Endothelial cell of hepatic sinusoid (primary cell): ENCODE measurements at regions not wholly inside any gene's neighbourhood (a gene's known extent, or its start where the extent isn't known, plus 50 kb on each side); places are given as distances from the start of the nearest gene placed in this dataset.

Experiments
- in situ Hi-C: cut with HindIII; loops from 2 replicates; pipeline ENCODE4 v1.10.0; 2017; ENCODE audit warnings: low sequenced_read_pairs

DNA sequence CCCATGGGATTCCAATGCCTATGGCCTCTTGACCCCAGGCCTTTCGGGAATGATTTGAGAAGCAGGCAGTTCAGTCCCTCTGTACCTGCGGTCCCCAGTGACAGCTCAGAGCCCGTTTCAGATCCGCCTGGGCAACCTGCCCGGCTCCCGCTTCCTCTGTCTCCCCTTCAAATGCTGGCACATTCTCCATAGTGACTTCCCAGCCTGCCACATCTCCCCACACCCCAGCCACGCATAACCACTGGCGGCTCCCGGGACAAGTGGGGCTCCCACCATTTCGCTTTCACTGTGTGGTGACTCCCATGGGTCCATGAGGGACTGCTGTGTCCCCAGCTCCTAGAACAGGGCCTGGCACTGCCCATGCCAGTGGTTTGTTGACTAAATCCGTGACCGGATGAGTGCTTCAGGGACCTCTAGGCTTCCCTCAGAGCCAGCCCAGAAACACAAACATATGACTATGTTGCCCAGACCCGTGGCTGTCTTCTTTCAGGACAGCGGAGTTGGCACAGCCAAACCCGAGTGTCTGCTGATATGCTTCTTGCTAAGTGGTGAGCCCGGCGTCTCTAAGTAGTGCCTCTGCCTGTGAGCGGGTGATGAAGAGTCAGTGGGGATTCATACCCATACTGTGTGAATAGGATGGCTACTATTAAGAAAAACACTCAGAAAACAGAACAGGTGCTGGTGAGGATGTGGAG, 91.2 kb downstream of the GLI2 start:
- in situ Hi-C loops = no loop called here

GRCh38 chr2:120828066-120828465, 92.4 kb downstream of the GLI2 start:
- in situ Hi-C loops = no loop called here

GRCh38 chr2:120828829-120829632, 93.4 kb downstream of the GLI2 start:
- in situ Hi-C loops = no loop called here

DNA sequence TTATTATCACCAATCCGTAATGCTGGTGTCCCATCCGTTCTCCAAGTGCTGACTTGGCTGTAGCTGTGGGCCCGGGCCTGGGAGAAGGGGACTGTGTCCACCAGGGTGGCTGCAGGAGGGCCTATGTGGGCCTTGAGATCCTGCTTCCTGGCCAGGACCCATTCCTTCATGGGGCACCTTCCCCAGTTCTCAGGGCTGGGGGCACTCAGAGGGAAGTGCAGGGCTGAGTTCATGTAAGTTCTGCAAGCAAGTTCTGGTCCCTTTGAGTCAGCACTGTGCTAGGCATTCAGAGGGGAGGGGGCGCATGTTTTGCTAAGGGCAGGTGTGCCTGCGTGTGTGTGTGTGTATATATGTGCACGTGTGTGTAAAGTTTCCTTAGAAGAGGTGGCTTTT, 94.0 kb downstream of the GLI2 start:
- in situ Hi-C loops = no loop called here

DNA sequence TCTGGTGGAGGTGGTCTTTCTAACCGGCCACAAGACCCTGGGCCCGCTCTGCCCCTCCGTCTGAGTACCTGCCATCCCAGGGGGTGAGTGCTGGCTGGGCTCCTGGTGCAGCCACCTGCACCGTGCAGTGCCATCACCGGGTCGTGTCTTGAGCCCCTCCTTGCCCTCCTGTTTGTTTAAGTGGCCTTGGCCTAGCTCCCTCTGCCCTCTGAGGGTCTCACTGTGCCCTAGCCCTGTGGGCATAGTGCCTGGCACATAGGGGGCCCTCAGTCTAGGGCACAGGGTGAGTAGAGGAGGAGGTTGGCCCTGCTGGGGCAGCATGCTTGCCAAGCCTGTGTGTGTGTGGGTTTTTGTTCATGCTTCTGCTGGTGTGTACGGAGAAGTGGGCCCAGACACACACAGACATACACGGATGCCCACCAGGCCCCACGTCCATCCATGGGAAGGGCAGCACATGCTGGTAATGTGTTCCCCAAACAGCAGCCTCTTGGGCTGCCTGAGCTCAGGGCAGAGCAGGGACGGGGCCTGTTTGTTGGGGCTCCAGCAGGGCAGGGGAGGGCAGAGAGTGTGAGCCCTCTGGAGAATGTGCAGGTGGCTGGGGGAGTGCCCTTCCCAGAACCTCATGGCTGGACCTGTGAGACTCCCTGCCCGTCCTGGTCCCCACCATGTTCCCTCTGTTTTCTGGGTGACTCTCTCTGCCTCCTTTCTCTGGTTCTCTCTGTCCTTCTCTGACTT, 94.6 kb downstream of the GLI2 start:
- in situ Hi-C loops = no loop called here

- in situ Hi-C loops = no loop called here
Measured at GRCh38 chr2:120831086-120831485, 95.4 kb downstream of the GLI2 start.

DNA sequence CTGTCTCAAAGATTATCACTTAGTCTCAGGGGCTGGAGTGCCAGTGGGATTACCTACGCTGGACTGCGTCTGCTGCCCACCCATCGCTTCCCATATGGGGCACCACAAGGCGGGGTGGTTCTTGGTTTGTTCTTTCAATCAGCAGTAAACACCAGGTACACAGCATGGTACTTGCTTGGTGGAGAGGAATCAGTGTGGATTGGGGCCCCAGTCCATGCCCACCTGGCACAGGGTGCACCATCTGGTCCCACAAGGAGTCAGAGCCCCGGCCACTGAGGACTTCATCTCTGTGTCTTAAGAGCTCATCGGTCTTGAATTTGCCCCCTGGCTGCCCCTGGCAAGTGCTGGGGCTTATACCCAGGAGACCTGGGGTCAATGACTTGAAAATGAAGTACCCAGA, 96.2 kb downstream of the GLI2 start:
- in situ Hi-C loops = no loop called here

DNA sequence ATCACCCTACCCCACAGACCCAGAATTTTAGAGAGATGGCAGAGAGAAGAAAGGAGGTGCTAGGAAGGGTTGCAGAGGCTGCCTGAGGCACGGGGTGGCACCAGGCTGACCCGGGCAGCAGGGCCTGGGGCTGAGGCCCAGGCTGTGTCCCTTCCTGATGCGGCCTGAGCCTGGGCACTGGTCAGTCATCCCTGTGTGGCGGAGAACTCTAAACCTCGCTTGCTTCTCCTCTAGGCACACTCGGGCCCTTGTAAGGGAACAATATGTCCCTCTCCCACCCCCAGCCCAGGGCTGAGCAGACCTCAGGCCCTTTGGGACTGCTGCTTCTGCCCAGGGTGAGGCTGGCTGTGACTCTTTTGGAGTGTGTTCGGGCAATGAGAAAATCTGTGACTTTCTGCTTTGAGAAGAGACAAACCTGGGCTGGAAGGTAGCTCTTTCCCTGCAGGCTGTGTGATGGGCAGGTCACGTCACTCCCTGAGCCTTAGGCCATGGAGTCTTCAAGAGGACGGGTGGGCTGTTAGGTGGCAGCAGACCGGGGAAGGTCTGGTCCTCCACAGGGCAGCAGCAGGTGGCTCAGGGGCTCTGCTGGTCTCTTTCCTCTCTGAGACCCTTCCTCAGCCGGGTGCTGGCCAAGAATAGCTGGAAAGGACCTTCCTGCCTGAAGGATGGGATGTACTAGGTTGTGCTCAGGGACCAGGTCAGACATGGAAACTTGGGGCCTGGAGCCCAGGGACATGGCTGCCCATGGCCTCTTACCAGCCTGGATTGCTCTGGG, 96.8 kb downstream of the GLI2 start:
- in situ Hi-C loops = no loop called here

DNA sequence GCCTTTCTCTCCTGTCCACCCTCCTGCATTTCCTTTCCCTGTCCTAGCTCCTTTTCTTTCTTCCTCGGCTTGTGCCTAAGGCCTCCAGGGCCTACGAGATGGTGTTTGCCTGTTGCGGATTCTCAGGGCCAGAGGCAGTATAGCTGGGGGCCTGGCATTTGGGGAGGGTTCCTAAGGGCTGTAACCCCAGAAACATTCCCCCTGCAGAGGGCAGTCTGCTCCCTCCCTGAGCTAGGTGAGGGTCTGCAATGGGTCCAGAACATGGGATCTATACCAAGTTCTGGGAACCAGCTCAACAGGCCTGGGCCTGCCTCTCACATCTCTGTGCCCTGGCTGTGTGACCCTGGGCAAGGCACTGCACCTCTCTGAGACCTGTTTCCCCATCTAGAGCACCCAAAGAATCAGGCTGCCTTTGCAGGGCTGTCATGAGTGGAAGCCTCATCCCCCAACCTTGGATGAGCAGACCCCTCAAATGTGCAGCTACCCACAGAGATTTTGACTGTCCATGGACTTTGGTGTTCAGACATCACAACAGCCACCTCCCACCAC, 97.5 kb downstream of the GLI2 start:
- in situ Hi-C loops = no loop called here

- in situ Hi-C loops = no loop called here
Measured at GRCh38 chr2:120834206-120834605, 98.5 kb downstream of the GLI2 start.

DNA sequence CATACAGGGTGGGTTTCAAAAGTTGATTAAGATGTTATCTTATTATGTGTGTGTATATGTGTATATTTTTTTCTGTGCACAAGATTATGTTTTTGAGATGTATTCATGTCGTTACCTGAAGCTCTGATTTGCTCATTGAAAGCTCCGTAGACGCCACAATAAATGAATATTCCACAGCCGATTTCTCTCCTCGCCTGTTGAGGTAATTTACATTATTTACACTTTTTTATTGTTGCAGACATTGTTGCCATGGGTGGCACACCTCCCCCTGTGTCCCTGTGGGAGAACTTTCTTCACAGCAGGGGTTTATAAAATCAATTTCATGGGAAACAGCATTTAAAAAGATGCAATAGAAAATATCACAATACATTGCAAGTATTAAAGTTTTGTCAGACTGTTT, 100.6 kb downstream of the GLI2 start:
- in situ Hi-C loops = no loop called here

DNA sequence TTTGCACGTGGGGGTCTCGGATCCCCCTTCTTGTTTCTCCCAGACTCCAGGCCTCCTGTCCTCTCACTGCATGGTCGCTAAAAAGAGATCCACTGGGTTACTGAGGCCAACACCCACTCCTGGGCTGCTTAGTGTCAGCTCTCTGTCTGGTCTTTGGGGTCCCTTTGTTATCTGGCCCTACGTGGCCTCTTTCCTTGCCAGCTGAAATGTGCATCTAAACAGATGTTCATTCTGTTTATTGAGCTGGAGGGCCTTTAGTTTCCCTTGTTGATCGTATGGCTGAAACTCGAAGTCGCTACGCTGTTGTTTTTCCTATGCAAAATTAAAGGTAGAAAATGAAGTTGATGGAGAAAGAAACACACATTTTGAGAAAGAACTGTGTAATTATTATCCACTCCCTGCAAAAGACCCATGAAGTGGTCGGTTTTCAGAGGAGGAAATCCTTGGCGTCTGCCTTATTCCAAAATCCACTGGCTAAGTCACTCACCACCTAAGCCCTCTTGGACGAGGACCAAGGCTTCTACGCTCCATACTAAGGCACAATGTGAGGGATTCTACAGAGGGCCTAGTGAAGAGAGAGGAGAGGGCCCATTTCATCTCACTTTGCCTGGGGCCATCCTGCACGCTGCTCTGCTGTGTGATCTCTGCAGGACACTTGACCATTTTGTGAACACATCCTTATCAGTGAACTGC, 105.3 kb downstream of the GLI2 start:
- in situ Hi-C loops = no loop called here

DNA sequence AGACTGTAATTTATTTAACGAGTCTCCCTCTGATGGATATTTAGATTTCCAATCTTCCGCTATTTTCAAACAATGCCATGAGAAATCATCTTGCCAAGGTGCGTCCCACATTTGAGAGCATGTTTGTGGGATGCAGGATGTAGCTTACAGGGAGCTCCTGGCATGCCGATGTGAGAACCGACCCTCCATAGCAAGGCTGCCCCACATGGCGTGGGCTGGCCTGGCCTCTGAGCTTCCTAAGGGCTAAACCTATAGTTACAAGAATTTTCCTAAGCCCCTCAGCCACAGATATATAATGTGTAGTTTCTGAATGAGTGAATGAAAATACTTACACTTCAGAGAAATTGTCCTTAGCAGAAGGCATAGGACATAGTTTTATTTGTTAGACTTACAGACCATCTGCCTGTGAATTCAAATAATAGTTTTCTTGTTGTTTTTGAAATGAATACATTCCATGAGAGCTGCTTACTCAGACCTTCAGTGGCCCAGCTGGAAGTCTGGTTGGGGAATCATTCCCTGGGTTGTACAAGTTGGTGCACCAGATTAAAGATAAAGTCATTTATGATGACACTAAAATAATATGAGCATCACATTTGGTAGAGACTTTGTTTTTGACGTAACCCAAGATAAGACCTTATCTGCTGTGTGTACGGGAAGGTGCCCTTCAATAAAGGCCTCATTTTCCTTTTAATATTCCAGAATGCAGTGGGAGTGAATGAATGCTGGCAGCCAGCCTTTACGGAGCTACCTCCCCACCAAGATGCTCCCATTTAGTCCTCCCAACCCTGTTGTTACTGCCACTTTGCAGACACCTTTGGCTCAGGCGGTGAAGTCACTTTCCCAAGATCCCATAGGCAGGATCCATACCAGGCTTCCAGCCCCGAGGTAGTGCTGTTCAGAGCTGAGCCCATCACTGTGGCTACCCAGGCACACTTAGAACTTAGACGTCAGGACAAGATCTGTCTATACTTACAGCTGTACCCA, 107.1 kb downstream of the GLI2 start:
- in situ Hi-C loops = no loop called here

DNA sequence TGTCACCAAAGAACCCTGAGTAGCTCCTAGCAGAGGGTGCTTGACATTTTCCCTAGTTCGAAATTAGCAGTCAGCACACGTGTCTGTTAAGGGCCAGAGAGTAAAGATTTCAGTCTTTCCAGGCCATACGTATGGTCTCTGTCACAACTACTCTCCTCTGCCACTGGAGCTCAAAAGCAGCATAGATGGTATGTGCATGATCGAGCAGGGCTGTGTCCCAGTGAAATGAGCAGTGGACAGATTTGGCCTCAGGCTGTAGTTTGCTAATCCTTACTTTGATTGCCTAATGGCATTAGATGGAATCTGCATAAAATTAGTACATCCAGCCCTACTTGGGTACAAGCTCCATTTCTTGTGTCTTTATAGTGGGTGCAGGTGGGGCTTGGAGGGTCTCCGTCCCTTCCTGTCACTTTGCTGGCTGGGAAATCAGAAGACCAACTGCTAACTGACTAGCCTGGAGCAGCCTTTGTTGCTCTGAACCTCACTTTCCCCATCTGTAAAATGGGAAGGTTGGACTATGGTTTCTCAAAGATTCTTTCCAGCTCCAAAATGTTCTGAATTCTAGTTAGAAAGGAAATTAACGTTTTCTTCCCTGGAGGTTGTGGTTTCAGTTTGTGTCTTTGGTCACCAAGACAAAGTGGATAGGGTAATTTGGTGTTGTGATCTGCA, 108.5 kb downstream of the GLI2 start:
- in situ Hi-C loops = no loop called here

- in situ Hi-C loops = no loop called here
Measured at GRCh38 chr2:120845277-120845676, 109.6 kb downstream of the GLI2 start.

GRCh38 chr2:120846406-120847095, 110.9 kb downstream of the GLI2 start:
- in situ Hi-C loops = no loop called here

DNA sequence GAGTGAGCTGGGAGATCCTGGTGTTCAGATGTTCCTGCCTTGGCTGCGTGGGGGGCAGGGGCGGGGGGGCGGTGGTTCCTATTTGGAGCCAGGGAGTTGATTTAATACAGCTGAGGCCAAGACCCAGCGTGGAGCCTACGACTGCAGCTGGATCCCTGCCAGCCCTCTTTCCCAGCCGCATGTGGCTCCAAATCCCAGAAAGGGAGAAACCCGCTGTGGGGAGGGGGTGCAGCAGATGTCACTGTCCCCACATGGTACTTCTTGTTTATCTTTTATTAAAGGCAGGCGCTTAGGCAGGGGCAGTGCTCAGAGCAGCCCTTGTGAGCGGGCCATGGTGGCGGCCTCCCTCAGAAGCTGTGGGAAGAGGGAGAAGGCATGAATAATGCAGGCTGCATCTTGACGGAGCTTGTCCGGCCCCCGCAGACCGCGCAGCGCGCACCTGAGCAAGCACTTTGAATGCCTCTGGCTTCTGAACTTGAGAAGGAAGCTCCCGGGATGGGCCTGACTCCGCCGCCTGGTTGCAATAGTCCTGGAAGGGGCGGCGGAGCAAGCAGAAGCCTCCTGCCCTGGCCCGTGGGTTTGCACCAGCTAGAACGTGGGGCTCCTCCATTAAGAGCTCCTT, 112.1 kb downstream of the GLI2 start:
- in situ Hi-C loops = no loop called here
